Suprapubic skin (tissue), 4 donors: ENCODE measurements at regions not wholly inside any gene's neighbourhood (a gene's known extent, or its start where the extent isn't known, plus 50 kb on each side); places are given as distances from the start of the nearest gene placed in this dataset.

Source experiments
- POLR2A ChIP-seq, 2 donors: fragments of 450-650 bp; IDR thresholded peaks; one replicate each; pipeline ENCODE4 v1.6.1; 2017; ENCODE audit warnings: antibody characterized with exemption in 2 of 2, mild to moderate bottlenecking in 2 of 2, moderate library complexity in 2 of 2
- POLR2AphosphoS5 ChIP-seq, 3 donors: sonication (generic); formaldehyde crosslinking; IDR thresholded peaks; one replicate each; pipeline ENCODE4 v1.6.1; 2017; ENCODE audit warnings: antibody characterized with exemption in 3 of 3
- TF ChIP-seq, protein P1 (sequence below), 2 donors: fragments of 200-600 bp in 1 of 2; fragments of 450-650 bp in 1 of 2; sonication (generic) in 1 of 2; IDR thresholded peaks; one replicate each; pipeline ENCODE4 v1.5.1; 2016 to 2019; ENCODE audit warnings: antibody characterized with exemption in 2 of 2, mild to moderate bottlenecking in 1 of 2, moderate library complexity in 1 of 2

DNA sequence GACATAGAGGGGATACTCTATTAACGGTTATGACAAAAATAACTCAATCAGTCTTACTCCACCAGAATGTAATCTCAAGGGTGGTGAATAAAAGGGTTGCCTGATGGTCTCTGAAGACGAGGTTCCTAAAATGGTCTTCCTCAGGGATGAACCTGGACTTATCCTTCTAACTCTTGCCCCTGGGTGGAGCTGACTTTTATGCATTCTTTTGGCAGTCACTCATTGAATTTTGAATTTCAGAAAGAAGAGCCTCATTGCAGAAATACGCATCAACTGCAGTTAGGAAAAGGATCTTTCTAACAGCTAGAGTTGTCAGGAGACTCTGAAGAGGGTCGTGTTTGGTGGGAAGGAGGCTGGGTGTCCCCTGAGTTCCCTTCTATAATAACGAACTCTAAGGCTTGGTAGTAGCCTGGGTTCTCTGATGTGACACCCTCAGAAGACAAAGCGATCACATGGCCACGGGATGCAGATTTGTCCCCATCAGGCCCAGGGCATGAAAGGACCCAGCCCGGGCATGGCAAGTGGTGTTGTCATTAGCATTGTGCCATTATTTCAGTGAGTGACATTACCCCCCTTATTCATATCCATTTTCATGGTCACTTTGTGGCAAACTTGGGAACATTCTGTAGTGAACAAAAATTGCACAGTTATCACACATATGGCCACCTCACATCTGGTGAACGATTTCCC, 58.6 kb upstream of the JCAD start:
- TF ChIP-seq, protein P1, sequence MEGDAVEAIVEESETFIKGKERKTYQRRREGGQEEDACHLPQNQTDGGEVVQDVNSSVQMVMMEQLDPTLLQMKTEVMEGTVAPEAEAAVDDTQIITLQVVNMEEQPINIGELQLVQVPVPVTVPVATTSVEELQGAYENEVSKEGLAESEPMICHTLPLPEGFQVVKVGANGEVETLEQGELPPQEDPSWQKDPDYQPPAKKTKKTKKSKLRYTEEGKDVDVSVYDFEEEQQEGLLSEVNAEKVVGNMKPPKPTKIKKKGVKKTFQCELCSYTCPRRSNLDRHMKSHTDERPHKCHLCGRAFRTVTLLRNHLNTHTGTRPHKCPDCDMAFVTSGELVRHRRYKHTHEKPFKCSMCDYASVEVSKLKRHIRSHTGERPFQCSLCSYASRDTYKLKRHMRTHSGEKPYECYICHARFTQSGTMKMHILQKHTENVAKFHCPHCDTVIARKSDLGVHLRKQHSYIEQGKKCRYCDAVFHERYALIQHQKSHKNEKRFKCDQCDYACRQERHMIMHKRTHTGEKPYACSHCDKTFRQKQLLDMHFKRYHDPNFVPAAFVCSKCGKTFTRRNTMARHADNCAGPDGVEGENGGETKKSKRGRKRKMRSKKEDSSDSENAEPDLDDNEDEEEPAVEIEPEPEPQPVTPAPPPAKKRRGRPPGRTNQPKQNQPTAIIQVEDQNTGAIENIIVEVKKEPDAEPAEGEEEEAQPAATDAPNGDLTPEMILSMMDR (IDR thresholded peaks at IDR 0.05): no peak
- no peak for TF ChIP-seq POLR2AphosphoS5 (IDR thresholded peaks at IDR 0.05)
- no peak for TF ChIP-seq POLR2A (IDR thresholded peaks at IDR 0.05)
